Keratinocyte (primary cell): ENCODE measurements at regions not wholly inside any gene's neighbourhood (a gene's known extent, or its start where the extent isn't known, plus 50 kb on each side); places are given as distances from the start of the nearest gene placed in this dataset.

ENCODE experiments used
- EZH2 ChIP-seq: IDR thresholded peaks from one replicate; pipeline ENCODE4 v1.6.1; 2012; ENCODE audit warnings: inconsistent platforms, mild to moderate bottlenecking, low read length, moderate library complexity
- TF ChIP-seq, protein P1 (sequence below), 3 experiments: IDR thresholded peaks in 1 of 3; conservative IDR thresholded peaks in 1 of 3; optimal IDR thresholded peaks in 1 of 3; 2 replicates in 2 of 3; 3 replicates in 1 of 3; pipeline versions ENCODE3 to v1.5.1; 2011; ENCODE audit warnings: low read length in 3 of 3, mild to moderate bottlenecking in 3 of 3, moderate library complexity in 2 of 3, control low read depth in 1 of 3, inconsistent platforms in 1 of 3; ENCODE audit not compliant: insufficient read depth in 2 of 3; ENCODE audit errors: extremely low read depth in 1 of 3

DNA sequence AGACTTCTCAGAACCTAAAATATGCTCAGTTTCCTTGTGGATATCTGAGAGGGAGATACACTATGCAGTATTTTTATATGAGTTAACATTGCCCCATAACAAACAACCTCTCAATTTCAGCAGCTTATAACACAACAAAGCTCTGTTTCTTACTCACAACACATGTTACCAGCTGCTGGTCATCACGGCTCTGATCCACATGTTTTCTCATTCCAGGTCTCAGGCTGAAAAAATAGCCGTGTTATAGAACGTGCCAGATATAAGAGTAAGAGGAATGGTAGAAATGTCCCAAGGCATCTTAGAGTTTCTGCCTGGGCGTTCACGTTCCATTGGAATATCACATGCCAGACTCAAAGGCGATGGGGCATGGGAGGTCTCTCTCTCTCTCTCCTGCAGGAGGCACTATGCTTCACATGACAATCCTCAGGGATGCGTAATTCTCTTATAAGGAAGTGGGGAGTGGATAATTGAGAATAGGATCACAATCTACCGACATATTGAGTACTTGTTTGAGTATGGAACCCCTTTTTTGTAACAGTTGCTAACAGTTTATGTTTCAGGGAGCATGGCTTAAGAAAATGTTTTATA, 246.6 kb downstream of the NHLRC3 start:
- TF ChIP-seq, protein P1, sequence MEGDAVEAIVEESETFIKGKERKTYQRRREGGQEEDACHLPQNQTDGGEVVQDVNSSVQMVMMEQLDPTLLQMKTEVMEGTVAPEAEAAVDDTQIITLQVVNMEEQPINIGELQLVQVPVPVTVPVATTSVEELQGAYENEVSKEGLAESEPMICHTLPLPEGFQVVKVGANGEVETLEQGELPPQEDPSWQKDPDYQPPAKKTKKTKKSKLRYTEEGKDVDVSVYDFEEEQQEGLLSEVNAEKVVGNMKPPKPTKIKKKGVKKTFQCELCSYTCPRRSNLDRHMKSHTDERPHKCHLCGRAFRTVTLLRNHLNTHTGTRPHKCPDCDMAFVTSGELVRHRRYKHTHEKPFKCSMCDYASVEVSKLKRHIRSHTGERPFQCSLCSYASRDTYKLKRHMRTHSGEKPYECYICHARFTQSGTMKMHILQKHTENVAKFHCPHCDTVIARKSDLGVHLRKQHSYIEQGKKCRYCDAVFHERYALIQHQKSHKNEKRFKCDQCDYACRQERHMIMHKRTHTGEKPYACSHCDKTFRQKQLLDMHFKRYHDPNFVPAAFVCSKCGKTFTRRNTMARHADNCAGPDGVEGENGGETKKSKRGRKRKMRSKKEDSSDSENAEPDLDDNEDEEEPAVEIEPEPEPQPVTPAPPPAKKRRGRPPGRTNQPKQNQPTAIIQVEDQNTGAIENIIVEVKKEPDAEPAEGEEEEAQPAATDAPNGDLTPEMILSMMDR (optimal IDR thresholded peaks at IDR 0.05 in 1 of 3, IDR thresholded peaks at IDR 0.05 in 1 of 3, conservative IDR thresholded peaks at IDR 0.05 in 1 of 3; ENCODE audit: extremely low read depth in 1 of 3, insufficient read depth in 2 of 3, low read length in 3 of 3) = peak in 1 of 3 experiments; percentile 6
- TF ChIP-seq EZH2 = no peak
